Epithelial cell of prostate (primary cell): ENCODE measurements at regions not wholly inside any gene's neighbourhood (a gene's known extent, or its start where the extent isn't known, plus 50 kb on each side); places are given as distances from the start of the nearest gene placed in this dataset.

ENCODE experiments used
- DNase-seq: peaks from one replicate; pipeline ENCODE4 v3.0.0-alpha.2; 2011; ENCODE audit warnings: low read depth, low spot score
- H3K27ac ChIP-seq: fragments of 450-650 bp; 2 replicates; pipeline ENCODE4 v1.5.1; 2017; ENCODE audit warnings: mild to moderate bottlenecking

DNA sequence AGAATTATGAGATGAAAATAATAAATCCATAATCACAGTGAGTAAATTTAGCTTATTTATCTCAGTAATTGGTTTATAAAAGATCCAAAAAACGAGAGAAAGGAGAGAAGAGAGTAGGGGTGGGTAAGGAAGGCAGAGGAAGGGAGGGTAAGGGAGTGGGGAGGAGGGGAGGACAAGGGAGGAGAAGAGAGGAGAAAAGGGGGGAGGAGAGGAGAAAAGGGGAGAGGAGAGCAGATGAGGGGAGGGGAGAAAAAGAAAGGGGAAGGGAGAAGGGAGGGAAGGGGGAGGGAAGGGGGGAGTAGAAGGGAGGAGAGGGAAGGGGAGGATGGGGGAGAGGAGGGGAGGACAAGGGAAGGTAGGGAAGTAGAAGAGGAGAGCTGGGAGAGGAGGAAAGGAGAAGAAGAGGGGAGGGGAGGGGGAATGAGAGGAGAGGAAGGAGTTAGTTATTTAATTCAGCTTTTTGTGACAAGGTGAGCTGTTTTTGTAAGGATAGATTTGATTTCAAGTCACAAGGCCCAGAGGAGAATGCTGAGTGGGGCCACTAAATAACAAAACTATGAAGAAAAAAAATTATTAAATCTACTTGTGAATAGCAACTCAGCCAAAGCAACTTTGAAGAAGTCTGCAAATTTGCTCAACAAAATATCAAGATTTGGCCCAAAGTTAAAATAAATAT lies 454.3 kb downstream of the ARAP2 start:
- no peak for DNase-seq
- no peak overlapping the region for H3K27ac ChIP-seq

DNA sequence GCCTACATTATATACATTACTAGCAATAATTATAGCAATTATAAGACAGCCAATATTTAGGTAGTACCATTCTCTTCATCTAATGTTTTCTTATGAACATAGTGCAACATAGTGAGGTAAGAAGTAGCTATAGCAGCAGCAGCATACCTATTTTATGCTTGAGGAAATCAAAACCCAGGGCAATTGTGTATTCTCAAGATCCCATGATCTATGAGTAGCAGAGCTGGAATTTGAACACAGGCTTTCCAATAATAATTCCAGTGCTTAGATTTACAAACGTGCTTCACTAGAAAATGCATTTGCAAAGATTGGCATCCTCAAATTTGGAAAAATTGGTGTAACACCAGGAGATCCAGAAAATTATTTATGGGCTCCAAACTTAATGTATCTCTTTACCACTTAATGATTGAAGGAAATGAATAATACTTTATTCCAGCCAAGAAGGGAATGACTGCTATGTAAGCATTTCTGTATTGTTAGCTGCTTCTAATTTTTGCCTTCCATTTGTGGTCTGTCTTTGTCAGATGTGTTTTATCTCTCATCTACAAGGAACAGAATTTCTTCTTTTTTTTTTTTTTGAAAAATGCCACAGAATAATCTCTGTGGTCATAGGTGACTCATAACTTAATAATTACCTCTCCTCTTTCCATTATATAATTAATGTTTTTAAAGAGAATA lies 451.1 kb downstream of the ARAP2 start:
- H3K27ac ChIP-seq = peak overlapping the region; percentile 23
- DNase-seq = no peak

DNA sequence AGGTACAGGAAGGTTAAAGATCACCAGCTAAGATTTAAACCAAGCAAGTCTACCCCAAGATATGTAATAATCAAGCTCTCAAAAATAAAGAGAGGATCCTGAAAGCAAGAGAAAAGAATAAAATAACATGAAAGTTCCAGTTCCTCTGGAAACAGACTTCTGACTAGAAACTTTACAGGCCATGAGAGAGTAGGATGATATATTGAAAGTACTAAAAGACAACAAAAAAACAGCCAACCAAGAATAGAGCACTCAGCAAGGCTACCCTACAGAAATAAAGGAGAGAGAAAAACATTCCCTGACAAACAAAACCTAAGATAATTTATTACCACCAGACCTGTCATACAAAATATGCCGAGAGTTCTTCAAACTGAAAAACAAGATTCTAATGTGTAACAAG lies 450.5 kb downstream of the ARAP2 start:
- DNase-seq = no peak
- peak overlapping the region; percentile 23 for H3K27ac ChIP-seq

DNA sequence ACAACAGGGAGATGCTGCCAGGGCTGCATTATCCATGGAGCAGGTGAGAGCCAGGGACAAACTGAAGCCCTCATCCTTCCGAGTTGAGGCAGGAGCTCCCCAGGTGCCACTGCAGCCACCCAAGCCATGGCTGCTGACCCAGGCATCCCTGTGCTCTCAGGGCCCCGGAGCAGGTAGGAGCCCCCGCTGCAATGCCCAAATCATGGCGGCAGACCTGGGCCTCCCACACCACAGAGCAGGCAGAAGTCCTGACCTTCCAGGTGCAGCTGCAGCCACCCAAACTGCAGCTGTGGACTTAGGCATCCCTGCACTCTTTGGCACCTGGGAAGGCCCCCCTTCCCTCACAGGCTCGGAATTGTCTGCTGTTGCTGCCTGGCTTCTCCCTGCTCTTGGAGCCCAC lies 443.6 kb downstream of the ARAP2 start:
- no peak overlapping the region for H3K27ac ChIP-seq
- no peak for DNase-seq

DNA sequence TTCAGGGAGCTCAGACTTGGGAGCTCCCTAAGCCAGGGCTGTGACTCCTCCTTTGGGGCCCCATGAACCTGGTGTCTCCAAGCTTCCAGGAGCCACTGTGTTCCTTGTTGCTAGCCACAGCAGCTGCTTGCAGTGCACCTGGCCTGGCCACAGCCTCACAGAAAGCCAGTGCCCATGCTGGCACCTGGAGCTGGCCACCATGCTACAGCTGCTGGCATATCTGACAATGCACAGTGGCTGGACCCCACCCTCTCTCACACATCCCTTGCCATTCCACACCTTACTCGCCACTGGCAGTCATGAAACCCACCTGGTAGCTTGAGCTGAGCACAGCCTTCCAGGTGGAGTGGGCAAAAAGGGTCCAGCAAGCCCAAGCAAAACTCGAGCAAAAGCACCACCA lies 441.7 kb downstream of the ARAP2 start:
- no peak for DNase-seq
- H3K27ac ChIP-seq = no peak overlapping the region

DNA sequence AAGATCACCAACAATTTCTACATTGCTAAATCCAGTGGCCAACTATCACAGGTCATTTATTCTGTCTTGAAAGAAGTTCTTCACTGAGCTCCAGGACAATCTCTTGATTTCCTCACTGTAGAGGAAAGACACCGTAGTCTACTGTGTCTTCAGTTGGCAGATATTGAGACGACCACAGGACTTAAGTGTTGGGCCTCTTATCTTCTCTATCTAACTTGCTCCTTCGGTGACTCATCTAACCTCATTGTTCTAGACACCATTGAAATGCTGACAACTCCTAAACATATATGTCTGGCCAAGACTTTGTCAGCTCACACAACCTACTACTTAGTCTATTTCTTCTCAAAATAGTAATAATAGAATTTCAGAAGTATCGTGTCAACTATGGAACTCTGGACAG lies 425.8 kb downstream of the ARAP2 start:
- H3K27ac ChIP-seq = no peak overlapping the region
- peak; percentile 6 for DNase-seq

DNA sequence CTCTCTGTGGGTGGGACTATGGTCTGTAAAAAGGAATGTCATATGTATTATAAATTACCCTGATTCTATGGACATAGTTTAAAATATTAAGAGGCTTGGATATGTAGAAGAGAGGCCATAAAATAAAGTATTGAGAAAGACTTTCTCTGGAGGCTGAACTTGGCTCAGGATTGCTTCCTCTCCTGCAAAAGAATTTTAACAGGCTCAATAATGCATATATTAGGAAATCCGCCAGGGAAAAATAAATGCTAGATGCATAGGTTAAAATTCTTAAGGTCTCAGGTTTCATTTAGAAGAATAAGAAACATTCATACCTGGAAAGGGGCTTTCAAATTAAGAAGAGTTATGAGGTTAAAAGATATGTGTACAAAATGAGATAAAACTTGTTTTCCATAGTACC lies 424.3 kb downstream of the ARAP2 start:
- no peak overlapping the region for H3K27ac ChIP-seq
- no peak for DNase-seq

DNA sequence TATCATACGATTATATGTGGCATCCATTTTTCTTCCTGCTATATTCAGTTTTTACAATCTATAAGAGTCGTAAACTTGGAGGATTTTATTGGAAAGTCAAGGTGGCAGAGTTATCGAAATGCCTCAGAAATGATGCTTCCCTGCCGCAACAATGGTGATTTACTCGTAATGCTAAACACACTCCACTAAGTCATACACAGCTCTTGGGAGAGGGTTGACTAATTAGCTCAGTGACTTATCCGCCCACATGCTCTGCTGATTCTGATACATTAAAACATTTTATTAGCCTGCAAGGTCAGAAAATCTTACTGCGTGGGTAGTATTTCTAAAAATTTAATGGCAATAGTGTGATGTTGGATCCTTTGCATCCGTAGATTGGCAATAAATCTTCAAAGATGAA lies 420.1 kb downstream of the ARAP2 start:
- no peak for DNase-seq
- H3K27ac ChIP-seq = no peak overlapping the region

DNA sequence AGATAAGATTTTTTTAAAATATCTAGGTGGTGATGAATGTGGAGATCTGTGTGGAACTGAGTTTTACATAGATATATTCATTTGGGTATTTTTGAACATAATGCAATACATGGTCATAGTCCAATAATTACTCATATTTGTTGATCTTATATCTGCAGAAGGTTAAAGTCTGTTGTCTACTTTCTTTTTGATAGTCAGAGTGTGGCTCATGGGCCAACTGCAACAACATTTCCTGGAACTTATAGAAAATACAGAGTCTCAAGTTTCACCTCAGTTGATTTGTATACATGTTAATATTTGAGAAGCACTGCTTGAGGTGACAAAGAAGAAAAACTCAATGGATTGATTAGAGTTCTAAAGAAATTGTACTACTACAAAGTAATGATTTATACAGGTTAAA lies 408.4 kb downstream of the ARAP2 start:
- H3K27ac ChIP-seq = no peak overlapping the region
- no peak for DNase-seq

DNA sequence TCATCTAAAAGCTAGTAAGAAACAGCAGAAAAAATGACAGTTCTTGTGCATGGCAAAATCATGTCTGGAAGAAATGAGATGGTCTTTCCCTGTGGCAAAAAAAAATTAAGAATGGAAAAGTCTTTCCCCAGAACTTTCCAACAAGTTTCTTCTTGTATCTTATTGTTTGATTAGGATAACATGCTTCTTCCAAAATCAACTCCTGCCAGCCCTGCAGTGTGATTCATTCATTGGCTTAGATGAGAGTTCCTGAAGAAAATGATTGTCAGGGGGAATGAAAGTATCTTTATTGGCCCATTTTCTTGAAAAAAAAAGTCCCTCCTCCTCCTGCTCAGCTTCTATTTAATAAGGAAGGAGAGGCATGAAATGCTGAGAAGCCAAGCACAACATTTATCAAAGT lies 407.7 kb downstream of the ARAP2 start:
- no peak for DNase-seq

DNA sequence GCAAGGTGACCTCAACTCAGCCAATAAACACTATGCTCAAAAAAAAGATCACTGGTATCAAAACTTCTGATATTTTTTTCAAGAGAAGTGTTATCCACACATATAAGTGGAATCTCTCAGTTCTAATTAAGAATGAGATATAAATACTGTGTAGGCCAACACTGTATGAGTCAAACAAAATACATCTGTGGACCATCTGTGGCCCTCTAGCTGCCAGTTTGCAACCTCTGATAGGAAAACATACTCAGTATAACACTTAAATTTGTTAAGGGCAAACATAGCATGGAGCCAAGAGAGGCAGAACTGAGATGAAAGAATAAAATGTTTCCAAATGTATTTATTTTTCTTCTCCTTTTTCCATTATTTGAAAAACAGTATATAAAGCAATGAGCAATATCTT lies 377.3 kb downstream of the ARAP2 start:
- DNase-seq = no peak
- H3K27ac ChIP-seq = no peak overlapping the region

More for the DNA sequence above, 407.7 kb downstream of the ARAP2 start:
- no peak overlapping the region for H3K27ac ChIP-seq

DNA sequence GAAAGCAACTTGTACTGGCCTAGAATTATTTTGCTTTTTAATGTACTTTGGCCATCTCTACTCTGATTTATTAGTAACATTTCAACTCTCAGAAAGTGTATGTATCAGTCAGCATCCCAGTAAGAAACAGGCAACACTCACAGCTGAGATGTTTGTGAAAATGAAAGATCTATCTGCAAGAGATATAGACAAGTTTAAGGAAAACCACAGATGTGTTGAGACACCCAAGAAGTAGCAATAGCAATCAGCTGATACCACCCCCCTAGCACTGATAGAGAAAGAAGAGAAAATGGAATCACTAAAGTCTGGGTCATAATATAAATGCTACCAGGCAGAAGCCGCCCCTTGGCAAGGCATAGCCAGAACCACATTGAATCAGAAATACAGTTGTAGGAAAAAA lies 372.0 kb downstream of the ARAP2 start:
- no peak overlapping the region for H3K27ac ChIP-seq
- DNase-seq = no peak

DNA sequence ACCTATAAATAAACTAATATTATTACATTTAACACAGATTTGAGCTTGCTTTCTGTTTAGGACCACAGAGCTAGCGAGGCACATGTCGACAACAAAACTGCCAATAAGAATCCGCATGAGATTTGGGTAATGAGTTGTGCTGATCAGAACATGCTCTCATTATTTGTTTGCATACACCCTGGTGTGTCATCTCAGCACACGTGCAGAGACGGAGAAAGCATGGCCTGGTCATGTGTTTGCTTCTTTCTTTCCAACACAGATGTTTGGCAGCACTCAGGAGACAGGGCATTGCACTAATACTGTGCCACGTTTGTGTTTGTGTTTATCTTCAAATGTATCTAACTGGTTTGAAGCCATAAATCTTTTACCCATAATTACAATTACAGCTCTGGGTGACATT lies 364.8 kb downstream of the ARAP2 start:
- DNase-seq = no peak
- H3K27ac ChIP-seq = no peak overlapping the region

DNA sequence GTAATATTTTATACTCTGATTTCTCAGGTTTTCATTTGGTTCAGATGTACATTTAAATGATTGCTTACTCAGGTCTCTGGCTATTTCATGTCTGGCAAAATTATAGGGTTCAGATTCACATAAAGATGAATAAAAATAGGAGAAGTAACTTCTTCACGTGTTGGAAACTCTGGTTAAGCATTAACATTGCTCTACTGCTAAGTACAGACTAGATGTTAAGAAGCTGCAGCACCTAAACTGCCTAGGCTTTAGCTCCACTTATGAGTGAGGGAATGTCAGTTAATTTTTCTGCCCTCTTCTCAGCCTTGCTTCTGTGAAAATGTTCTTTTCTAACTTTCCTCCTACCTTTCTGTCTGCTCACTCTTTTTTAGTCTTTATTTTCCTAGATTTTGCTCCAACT lies 361.2 kb downstream of the ARAP2 start:
- no peak for DNase-seq

DNA sequence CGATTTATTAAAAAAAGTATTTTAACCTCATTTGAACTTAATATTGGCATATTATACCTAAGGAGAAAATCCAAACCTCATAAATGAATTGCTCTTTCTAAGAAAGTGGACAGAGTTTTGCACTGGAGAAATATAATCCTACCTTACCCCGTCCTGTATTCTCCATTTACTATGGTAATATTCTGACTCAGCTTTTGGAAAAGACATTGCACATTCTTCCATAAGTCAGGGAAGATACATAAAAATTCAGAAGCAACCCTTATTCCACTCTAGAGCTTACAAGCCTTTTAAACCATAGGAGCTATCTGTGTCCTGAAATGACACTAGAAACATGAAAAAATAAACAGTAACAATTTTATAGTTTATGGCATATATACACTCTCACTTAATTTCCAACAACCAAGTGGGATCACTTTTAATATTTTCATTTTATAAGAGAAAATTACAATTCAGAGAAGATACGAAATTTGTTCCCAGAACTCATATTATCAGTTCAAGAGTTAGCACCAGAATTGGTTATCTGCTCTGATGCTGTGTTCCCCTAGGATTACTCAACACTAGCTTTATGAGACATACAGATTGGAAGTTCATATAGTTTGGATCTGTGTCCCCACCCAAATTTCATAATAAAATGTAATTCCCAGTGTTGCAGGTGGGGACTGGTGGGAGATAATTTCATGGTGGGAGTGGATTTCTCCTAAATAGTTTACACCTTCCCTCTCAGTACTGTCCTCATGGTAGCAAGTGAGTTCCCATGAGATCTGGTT lies 359.4 kb downstream of the ARAP2 start:
- H3K27ac ChIP-seq = no peak overlapping the region
- DNase-seq = no peak

More for the DNA sequence above, 361.2 kb downstream of the ARAP2 start:
- H3K27ac ChIP-seq = no peak overlapping the region

DNA sequence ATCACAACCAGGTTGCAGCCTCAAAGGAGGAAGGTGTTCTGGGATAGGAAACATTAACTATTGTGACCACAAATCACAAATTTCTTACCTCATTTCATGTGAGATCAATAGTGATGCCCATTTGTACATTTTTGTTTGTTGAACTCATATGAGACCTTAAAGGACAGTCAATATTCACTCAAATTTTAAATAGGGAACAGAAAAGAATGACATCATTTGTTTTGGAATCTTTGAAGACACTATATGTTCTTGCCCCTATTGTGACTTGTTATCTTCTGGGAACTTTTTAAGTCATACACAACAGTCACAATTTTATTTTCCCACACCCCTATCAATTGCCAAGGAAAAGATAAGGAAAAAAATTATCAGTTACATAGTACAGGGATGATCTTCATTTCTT lies 346.5 kb downstream of the ARAP2 start:
- no peak for DNase-seq
- H3K27ac ChIP-seq = no peak overlapping the region

DNA sequence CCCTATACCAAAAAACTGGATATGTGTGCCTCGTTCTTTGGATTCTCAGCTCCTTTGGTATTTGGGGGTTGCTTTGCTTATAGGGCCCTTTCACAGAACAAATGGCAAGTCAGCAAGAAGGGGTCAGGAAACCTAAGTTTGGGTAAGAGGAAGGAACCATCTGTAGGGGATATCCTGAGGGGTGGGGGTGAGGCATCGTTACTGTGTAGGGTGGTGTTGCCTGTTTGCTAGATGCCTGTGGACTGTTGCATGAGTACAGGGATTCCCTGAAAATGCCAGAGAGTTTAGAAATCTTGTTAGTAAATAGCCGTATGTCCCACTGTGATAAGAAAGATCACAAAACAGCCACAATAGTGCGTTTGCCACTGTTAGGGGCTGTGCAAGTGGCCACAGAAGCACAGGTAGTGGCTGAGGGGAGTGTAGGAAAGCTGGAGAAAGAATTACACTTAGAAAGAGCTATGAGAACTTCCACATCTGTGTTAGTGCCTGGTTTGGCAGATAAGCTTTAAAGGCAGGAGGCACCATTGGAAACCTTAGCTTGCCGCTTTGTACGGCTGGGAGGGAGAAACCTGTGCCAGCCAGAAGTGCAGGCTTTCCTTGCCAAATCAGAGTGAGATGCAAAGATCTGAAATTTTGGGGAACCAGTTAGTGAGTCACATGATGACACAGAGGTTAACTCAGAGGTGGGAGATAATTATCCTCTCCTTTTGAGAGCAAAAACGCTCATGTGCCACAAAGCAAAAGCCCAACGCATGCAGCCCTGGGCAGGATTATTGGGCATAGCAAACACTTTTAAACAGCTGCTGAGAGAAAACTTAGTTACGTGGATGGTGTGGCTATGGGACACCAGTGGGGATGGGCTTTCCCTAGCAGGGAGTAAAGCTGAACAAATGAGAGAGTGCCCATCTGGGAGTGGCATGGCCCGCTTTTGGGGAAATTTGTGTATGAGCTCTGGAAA lies 343.7 kb downstream of the ARAP2 start:
- no peak overlapping the region for H3K27ac ChIP-seq

DNA sequence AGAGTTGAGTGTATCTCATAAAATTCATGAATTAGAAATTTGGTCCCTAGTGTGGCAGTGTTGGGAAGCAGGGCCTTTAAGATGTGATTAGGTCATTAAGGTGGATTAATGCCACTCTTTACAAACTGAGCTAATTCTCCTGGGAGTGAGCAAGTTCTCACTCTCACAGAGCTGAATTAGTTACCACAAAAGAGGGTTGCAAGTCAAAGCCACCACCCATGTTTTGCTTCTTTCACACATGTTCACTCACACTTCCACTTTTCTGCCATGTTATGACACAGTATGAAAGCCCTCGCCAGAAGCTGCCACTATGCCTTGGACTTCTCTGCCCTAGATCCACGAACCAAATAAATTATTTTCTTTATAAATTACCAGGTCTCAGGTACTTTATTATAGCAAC lies 332.1 kb downstream of the ARAP2 start:
- no peak overlapping the region for H3K27ac ChIP-seq

More for the DNA sequence above, 343.7 kb downstream of the ARAP2 start:
- DNase-seq = no peak

DNA sequence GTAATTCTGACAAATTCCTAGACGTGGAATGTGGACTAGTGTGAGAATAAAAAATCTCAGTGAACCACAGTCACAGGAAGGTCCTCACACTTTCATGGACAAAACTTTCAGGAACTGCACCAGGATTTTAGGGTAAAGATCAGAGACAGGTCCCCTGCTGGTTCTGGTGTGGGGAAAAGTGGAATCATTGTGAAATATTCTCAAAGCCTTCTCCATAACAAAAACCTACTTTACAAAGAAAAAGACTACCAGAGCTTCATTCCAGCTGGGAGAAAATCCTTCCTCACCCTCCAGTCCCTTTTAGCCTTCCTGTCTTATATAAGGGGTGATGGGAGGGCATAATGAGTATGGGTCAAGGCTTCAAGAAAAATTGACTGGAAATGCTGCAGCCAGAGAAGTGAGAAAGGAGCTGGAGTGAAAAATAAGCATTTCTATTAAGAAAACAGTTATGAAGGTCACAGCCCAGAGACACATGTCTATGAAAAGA lies 325.8 kb downstream of the ARAP2 start:
- DNase-seq = no peak
- H3K27ac ChIP-seq = no peak overlapping the region

More for the DNA sequence above, 332.1 kb downstream of the ARAP2 start:
- no peak for DNase-seq

DNA sequence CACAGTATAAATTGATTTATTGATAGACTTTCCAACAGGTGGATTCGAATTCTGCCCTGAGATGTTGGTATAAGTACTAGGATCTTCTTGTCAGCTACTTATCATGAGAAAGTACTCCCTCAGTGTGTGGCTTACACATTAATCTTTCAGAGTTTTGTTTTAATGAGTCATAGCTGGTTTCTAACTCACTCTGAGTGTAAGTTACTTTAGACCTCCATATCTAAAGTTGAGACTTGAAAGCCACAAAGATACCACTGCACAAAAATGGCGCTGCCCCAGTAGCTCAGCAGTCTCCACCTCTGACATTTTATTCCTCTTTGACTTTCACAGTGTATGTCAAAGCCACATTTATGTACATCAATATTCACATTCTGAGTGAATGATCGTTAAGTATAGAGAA lies 318.5 kb downstream of the ARAP2 start:
- H3K27ac ChIP-seq = no peak overlapping the region
- DNase-seq = no peak
